T-cell (primary cell): ENCODE measurements at regions not wholly inside any gene's neighbourhood (a gene's known extent, or its start where the extent isn't known, plus 50 kb on each side); places are given as distances from the start of the nearest gene placed in this dataset.
A peak's percentile ranks its signal among the peaks of the same experiment; 100 is the strongest.

Experiments
- ATAC-seq, 4 experiments: fragments of 200-7000 bp in 3 of 4; fragments of 150-1000 bp in 1 of 4; cut with Tn5 transposase; replicated peaks in 1 of 4; 1 replicate in 3 of 4; 2 replicates in 1 of 4; pipeline ENCODE4 v1.10.0; 2021; ENCODE audit warnings: moderate library complexity in 3 of 4, mild to moderate bottlenecking in 2 of 4, moderate number of reproducible peaks in 1 of 4
- CTCF ChIA-PET, 2 donors: fragments of 300-600 bp; sonication (Branson Sonifier 250); formaldehyde crosslinking; loops; one replicate each; lab custom pipeline; 2022; ENCODE audit warnings: antibody characterized with exemption in 2 of 2; lab: Charles Lee
- POLR2A ChIA-PET, 2 donors: fragments of 300-600 bp; sonication (Branson Sonifier 250); formaldehyde crosslinking; loops; one replicate each; lab custom pipeline; 2022; ENCODE audit warnings: antibody characterized with exemption in 2 of 2; lab: Charles Lee
- DNase-seq, 35 experiments: peaks; one replicate each; pipeline versions ENCODE4 v3.0.0 to v3.0.0-alpha.2; 2013 to 2023
- H3K27ac ChIP-seq: one replicate; pipeline ENCODE4 v1.5.1; 2013; ENCODE audit warnings: low read length
- H3K27me3 ChIP-seq, 2 experiments: replicated peaks in 1 of 2; 1 replicate in 1 of 2; 2 replicates in 1 of 2; pipeline versions ENCODE4 v1.6.1 to v1.7.0; 2013; ENCODE audit warnings: low read length in 1 of 2, mixed read lengths in 1 of 2; ENCODE audit not compliant: control insufficient read depth in 2 of 2, insufficient read depth in 2 of 2; ENCODE audit errors: extremely low read depth in 1 of 2
- H3K36me3 ChIP-seq, 2 donors: 1 replicate in 1 of 2; 2 replicates in 1 of 2; pipeline versions ENCODE4 v1.6.1 to v1.7.0; 2013; ENCODE audit warnings: low read length in 1 of 2; ENCODE audit not compliant: control insufficient read depth in 2 of 2, insufficient read depth in 1 of 2; ENCODE audit errors: extremely low read depth in 1 of 2
- H3K4me1 ChIP-seq, 2 experiments: 1 replicate in 1 of 2; 2 replicates in 1 of 2; pipeline versions ENCODE4 v1.6.1 to v1.7.0; 2013; ENCODE audit warnings: low read length in 2 of 2, mixed read lengths in 1 of 2; ENCODE audit not compliant: insufficient read depth in 2 of 2, control insufficient read depth in 1 of 2; ENCODE audit errors: extremely low read depth in 1 of 2
- H3K4me3 ChIP-seq, 2 donors: 1 replicate in 1 of 2; 2 replicates in 1 of 2; pipeline versions ENCODE4 v1.5.1 to v1.7.0; 2013; ENCODE audit warnings: mild to moderate bottlenecking in 2 of 2, low read length in 1 of 2, moderate library complexity in 1 of 2; ENCODE audit not compliant: control insufficient read depth in 1 of 2; ENCODE audit errors: extremely low read depth in 1 of 2
- H3K9me3 ChIP-seq: 2 replicates; pipeline ENCODE4 v1.7.0; 2013
- H3K27ac Mint-ChIP-seq, 2 donors: one replicate each; pipeline ENCODE4 v1.8.0; 2020 to 2021; ENCODE audit warnings: mild to moderate bottlenecking in 2 of 2, mixed read lengths in 2 of 2
- H3K27me3 Mint-ChIP-seq, 2 donors: one replicate each; pipeline ENCODE4 v1.8.0; 2021 to 2022; ENCODE audit warnings: mixed read lengths in 2 of 2
- H3K36me3 Mint-ChIP-seq: one replicate; pipeline ENCODE4 v1.8.0; 2021; ENCODE audit warnings: mixed read lengths
- H3K4me1 Mint-ChIP-seq, 3 donors: one replicate each; pipeline ENCODE4 v1.8.0; 2020 to 2022; ENCODE audit warnings: mixed read lengths in 3 of 3, mild to moderate bottlenecking in 1 of 3
- H3K4me3 Mint-ChIP-seq, 3 donors: one replicate each; pipeline ENCODE4 v1.8.0; 2020 to 2022; ENCODE audit warnings: mild to moderate bottlenecking in 3 of 3, mixed read lengths in 3 of 3, moderate library complexity in 3 of 3
- H3K9me3 Mint-ChIP-seq, 3 donors: one replicate each; pipeline ENCODE4 v1.8.0; 2020 to 2022; ENCODE audit warnings: mixed read lengths in 3 of 3
- WGBS: methylation state at CpG from one replicate; pipeline ENCODE4 v1.1.5; 2013; ENCODE audit warnings: missing lambda C conversion rate; ENCODE audit not compliant: insufficient coverage; 5-methylcytosine and 5-hydroxymethylcytosine counted together

DNA sequence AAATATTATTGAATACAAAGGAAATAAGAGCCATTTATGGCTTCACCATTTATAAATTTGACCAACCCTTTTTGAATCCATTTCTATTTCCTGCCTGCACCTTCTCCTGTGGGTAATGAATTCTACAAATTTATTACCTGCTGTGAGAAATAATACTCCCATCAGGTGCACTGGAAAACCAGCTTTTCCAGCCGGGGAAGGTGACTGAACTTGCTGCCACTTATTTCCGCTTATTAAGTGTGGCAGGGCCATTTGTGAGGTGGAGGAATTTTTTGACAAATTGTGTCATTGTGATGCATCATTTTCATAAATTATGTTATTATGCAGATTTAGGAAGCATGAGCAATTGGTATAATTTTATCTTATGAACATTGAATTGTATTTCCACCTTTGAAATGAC is 151.1 kb downstream of the SQOR start:
- peaks cover 14% of the 10 kb centered on the region in 2 donors for H3K27me3 Mint-ChIP-seq
- H3K36me3 Mint-ChIP-seq, result no peaks in the 10 kb centered on the region
- H3K9me3 ChIP-seq, result no peaks in the 10 kb centered on the region
- no peaks in the 10 kb centered on the region for H3K9me3 Mint-ChIP-seq
- no peak overlapping the region for H3K27ac Mint-ChIP-seq
- H3K36me3 ChIP-seq, result no peaks in the 10 kb centered on the region
- H3K27ac ChIP-seq, result no peak overlapping the region
- peaks cover 0 to 7% of the 10 kb centered on the region in 2 experiments for H3K27me3 ChIP-seq
- H3K4me3 Mint-ChIP-seq, result no peak overlapping the region
- POLR2A ChIA-PET, result no interaction called here
- CTCF ChIA-PET, result no interaction called here
- H3K4me1 Mint-ChIP-seq, result no peaks in the 10 kb centered on the region
- no peak for ATAC-seq
- no CpG with 5 or more reads among the region's 2 CpGs for WGBS
- H3K4me3 ChIP-seq, result no peak overlapping the region
- DNase-seq, result no peak
- no peaks in the 10 kb centered on the region for H3K4me1 ChIP-seq

DNA sequence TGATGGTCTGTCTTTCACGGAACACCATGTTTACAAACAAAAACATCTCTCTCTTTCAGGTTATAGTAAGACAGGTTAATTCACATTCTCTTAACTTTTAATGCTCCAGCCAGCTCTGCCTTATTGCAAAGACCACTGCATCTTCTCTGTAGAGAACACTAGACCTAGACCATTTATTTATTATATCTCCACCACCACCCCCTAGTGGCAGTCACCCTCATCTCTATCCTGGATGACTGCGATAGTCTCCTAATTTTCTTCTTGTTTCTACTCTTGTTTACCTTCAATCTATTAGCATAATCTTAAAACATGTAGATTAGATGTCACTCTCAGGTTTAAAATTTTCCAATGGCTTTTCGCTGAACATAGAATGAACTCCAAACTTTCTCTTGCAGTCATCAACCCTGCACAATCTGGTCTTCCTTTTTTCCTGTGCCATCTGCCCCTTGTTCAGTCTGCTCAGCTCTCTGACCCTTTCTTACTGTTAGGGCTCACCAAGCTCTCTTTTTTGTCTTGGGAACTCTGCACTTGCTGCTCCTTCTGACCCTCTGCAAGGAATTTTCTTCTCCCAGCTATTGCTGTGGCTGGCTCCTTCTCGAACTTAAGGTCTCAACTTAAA is 155.6 kb downstream of the SQOR start:
- 50% methylated on average over 2 of the region's 4 CpGs for WGBS
- CTCF ChIA-PET, result interaction anchor here in 1 of 2 donors (0.8 kb wide), 1 partner anchor 84 kb away, joined by 8 read pairs; no protein-coding TSS in a partner anchor
- DNase-seq, result peak in 1 of 35 experiments; percentile 2

DNA sequence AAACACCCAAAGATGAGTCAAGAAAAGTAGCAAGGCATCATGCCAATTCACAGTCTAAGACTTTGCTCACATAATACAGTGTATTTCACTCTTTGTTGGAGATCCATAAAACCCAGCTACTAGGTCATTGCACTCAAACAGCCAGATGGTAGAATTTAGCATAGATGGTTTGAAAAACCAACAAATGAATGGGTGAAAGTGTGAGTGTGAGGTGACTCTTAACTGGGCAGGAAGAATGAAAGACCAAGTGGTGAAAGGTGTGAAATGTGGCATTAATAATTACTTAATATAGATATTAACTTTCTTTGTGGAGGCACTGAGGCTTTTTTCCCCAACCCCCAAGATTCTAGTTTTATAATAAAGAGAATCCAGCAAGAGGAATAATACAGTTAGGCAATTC is 159.5 kb downstream of the SQOR start:
- no peaks in the 10 kb centered on the region for H3K4me1 Mint-ChIP-seq
- Histone ChIP-seq H3K9me3 (no peaks in the 10 kb centered on the region), H3K4me1 (no peaks in the 10 kb centered on the region), H3K27ac (no peak overlapping the region), H3K36me3 (no peaks in the 10 kb centered on the region), H3K27me3 (peaks cover 0 to 5% of the 10 kb centered on the region in 2 experiments), H3K4me3 (no peak overlapping the region)
- H3K27me3 Mint-ChIP-seq, result peaks cover 19 to 34% of the 10 kb centered on the region in 2 donors
- ChIA-PET POLR2A (interaction anchor here in 1 of 2 donors (0.6 kb wide), 1 partner anchor 8 kb away, joined by 3 read pairs; no protein-coding TSS in a partner anchor), CTCF (interaction anchor here in 1 of 2 donors (0.6 kb wide), 1 partner anchor 335 kb away, joined by 3 read pairs; no protein-coding TSS in a partner anchor)
- ATAC-seq (no peak), DNase-seq (no peak)
- no peak overlapping the region for H3K27ac Mint-ChIP-seq
- no peaks in the 10 kb centered on the region for H3K36me3 Mint-ChIP-seq
- no peaks in the 10 kb centered on the region for H3K9me3 Mint-ChIP-seq
- H3K4me3 Mint-ChIP-seq, result no peak overlapping the region

More for the DNA sequence above, 155.6 kb downstream of the SQOR start:
- Mint-ChIP-seq H3K27ac (no peak overlapping the region), H3K9me3 (no peaks in the 10 kb centered on the region), H3K4me3 (no peak overlapping the region), H3K4me1 (no peaks in the 10 kb centered on the region), H3K27me3 (peaks cover 18 to 32% of the 10 kb centered on the region in 2 donors), H3K36me3 (no peaks in the 10 kb centered on the region)
- Histone ChIP-seq H3K9me3 (no peaks in the 10 kb centered on the region), H3K4me1 (no peaks in the 10 kb centered on the region), H3K36me3 (no peaks in the 10 kb centered on the region), H3K27ac (no peak overlapping the region), H3K4me3 (no peak overlapping the region), H3K27me3 (peaks cover 0 to 7% of the 10 kb centered on the region in 2 experiments)
- ATAC-seq, result no peak
- POLR2A ChIA-PET, result interaction anchor here in 1 of 2 donors (0.6 kb wide), 1 partner anchor 309 kb away, joined by 3 read pairs; no protein-coding TSS in a partner anchor

DNA sequence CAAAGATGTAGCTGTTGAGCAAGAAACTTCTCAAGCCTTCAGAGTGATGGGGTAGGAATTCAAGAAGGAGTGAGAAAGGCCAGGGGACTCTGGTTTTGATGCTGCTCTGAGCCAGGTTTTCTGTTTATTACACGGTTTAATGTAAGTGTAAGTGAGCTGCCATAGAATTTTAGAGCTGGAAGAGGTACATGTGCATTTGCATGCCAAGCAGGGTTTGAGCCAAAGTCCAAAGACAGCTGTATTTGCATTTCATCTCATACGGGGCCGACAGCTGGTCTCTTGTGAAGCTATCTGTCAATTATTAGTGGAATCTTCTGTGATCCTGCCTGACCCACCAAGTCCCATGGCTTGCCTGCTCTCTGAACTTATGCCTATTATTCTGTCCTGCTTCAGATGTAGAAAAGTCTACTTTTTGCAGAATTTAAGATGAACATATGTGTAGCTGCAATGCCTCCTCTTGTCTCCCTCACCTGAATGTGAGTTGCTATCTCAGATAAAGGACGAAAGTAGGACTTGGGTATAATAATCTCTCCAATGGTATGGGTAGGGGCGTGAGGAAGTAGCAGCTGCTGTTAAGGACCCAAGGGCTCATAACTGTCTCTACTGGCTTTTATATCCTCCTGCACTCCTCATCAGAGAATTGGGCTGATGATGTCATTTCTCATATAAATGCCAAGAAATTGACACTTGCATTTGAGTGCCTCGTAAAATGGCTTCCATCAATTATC is 160.0 kb downstream of the SQOR start:
- no peak for ATAC-seq
- POLR2A ChIA-PET, result no interaction called here
- Histone ChIP-seq H3K9me3 (no peaks in the 10 kb centered on the region), H3K4me3 (no peak overlapping the region), H3K27me3 (peaks cover 0 to 5% of the 10 kb centered on the region in 2 experiments), H3K36me3 (no peaks in the 10 kb centered on the region), H3K27ac (no peak overlapping the region), H3K4me1 (no peaks in the 10 kb centered on the region)
- CTCF ChIA-PET, result interaction anchor here in 1 of 2 donors (0.6 kb wide), 1 partner anchor 336 kb away, joined by 3 read pairs; no protein-coding TSS in a partner anchor
- no peak overlapping the region for H3K27ac Mint-ChIP-seq
- DNase-seq, result no peak
- no peak overlapping the region for H3K4me3 Mint-ChIP-seq
- no peaks in the 10 kb centered on the region for H3K9me3 Mint-ChIP-seq
- WGBS, result 69% methylated on average over 3 of the region's 6 CpGs
- no peaks in the 10 kb centered on the region for H3K4me1 Mint-ChIP-seq
- peaks cover 19 to 39% of the 10 kb centered on the region in 2 donors for H3K27me3 Mint-ChIP-seq
- H3K36me3 Mint-ChIP-seq, result no peaks in the 10 kb centered on the region

DNA sequence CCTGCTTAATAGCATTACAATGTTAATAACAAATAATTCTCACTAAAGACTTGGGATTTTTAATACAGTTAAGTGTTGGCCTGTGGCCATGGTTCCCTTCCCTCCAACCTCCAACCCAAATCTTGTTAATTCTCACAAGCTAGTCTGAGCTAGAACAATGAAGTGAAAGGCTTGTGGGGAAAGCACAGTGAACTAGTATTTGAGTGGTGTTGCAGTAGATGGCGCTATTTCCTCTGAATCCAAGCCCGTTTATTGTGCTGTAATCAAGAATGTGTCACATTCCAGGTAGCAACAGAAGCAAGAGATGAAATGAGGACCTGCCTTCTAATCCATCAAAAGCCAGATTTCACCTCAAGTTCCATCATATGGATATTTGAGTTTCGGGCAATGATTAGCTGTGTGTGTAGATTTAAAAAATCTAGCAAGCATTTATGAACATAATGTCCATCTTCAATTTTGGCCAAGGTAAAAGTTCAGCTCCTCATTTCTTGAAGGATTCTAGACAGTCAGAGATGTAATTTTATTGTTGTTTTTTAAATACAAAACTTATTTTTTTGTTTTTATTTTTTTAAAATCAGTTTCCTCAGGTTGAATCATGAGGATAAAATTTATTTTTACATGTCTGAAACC is 160.7 kb downstream of the SQOR start:
- ATAC-seq, result no peak
- Histone ChIP-seq H3K27ac (no peak overlapping the region), H3K9me3 (no peaks in the 10 kb centered on the region), H3K27me3 (peaks cover 0 to 5% of the 10 kb centered on the region in 2 experiments), H3K4me1 (no peaks in the 10 kb centered on the region), H3K36me3 (no peaks in the 10 kb centered on the region), H3K4me3 (no peak overlapping the region)
- peak in 1 of 35 experiments; percentile 6 for DNase-seq
- H3K4me1 Mint-ChIP-seq, result no peaks in the 10 kb centered on the region
- WGBS, result 14% methylated on average over 1 of the region's 3 CpGs
- H3K36me3 Mint-ChIP-seq, result no peaks in the 10 kb centered on the region
- peaks cover 18 to 39% of the 10 kb centered on the region in 2 donors for H3K27me3 Mint-ChIP-seq
- H3K9me3 Mint-ChIP-seq, result no peaks in the 10 kb centered on the region
- POLR2A ChIA-PET, result no interaction called here
- no peak overlapping the region for H3K4me3 Mint-ChIP-seq
- CTCF ChIA-PET, result no interaction called here
- no peak overlapping the region for H3K27ac Mint-ChIP-seq

DNA sequence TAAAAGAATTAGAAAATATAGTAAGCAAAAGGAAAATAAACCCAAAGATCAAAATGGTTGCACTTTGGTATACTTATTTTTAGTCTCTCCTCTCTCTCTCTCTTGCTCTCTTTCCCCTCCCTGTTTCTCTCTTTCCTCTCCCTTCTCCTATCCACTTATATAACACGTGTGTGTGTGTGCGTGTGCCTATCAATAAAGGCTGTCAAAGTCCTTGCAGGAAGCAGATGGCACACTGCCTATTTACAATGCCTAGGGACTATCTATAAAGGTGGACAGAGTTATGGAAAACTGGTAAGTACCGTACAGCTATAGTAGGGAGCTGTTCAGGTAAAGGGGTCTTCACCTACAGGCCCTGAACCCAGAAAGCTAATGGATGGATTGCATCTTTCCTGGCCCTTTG is 161.6 kb downstream of the SQOR start:
- ATAC-seq (no peak), DNase-seq (no peak)
- H3K4me3 Mint-ChIP-seq, result no peak overlapping the region
- H3K27ac Mint-ChIP-seq, result no peak overlapping the region
- Histone ChIP-seq H3K27me3 (peaks cover 0 to under 1% of the 10 kb centered on the region in 2 experiments), H3K36me3 (no peaks in the 10 kb centered on the region), H3K4me3 (no peak overlapping the region), H3K27ac (no peak overlapping the region), H3K4me1 (no peaks in the 10 kb centered on the region), H3K9me3 (no peaks in the 10 kb centered on the region)
- H3K36me3 Mint-ChIP-seq, result no peaks in the 10 kb centered on the region
- peaks cover 15 to 39% of the 10 kb centered on the region in 2 donors for H3K27me3 Mint-ChIP-seq
- ChIA-PET POLR2A (no interaction called here), CTCF (no interaction called here)
- H3K4me1 Mint-ChIP-seq, result no peaks in the 10 kb centered on the region
- H3K9me3 Mint-ChIP-seq, result no peaks in the 10 kb centered on the region
- WGBS, result no CpG with 5 or more reads among the region's 3 CpGs
